Loucy (cell line): ENCODE measurements at regions not wholly inside any gene's neighbourhood (a gene's known extent, or its start where the extent isn't known, plus 50 kb on each side); places are given as distances from the start of the nearest gene placed in this dataset.

Experiments used
- H2AFZ ChIP-seq: fragments of 200-600 bp; sonication (generic); 2 replicates; pipeline ENCODE4 v1.6.0; 2016; ENCODE audit warnings: antibody characterized with exemption, mild to moderate bottlenecking, low read length, moderate library complexity
- H3F3A ChIP-seq: fragments of 200-600 bp; 2 replicates; pipeline ENCODE4 v1.6.0; 2016; ENCODE audit warnings: antibody characterized with exemption, low read depth, mild to moderate bottlenecking
- H3K27me3 ChIP-seq: fragments of 200-600 bp; sonication (generic); 2 replicates; pipeline ENCODE4 v1.6.1; 2014; ENCODE audit warnings: low read length, mild to moderate bottlenecking; ENCODE audit not compliant: insufficient read depth, poor library complexity, severe bottlenecking
- H3K36me3 ChIP-seq: fragments of 200-600 bp; sonication (generic); 2 replicates; pipeline ENCODE4 v1.6.1; 2016; ENCODE audit warnings: low read length; ENCODE audit not compliant: insufficient read depth
- H3K4me1 ChIP-seq: fragments of 200-600 bp; sonication (generic); 2 replicates; pipeline ENCODE4 v1.5.1; 2014; ENCODE audit warnings: low read length, mild to moderate bottlenecking; ENCODE audit not compliant: insufficient read depth, poor library complexity, severe bottlenecking
- H3K4me2 ChIP-seq: fragments of 200-600 bp; sonication (generic); 2 replicates; pipeline ENCODE4 v1.6.0; 2014; ENCODE audit warnings: antibody characterized with exemption, low read length, low read depth, mild to moderate bottlenecking; ENCODE audit not compliant: poor library complexity, severe bottlenecking
- H3K4me3 ChIP-seq: fragments of 200-600 bp; sonication (generic); 2 replicates; pipeline ENCODE4 v1.5.1; 2014; ENCODE audit warnings: low read length, mild to moderate bottlenecking, mixed read lengths; ENCODE audit not compliant: poor library complexity, severe bottlenecking
- H3K79me2 ChIP-seq: fragments of 200-600 bp; sonication (generic); 2 replicates; pipeline ENCODE4 v1.6.1; 2014; ENCODE audit warnings: low read length; ENCODE audit not compliant: insufficient read depth
- H3K9ac ChIP-seq: fragments of 200-600 bp; sonication (generic); 2 replicates; pipeline ENCODE4 v1.6.0; 2014; ENCODE audit warnings: mild to moderate bottlenecking, low read depth, low read length, moderate library complexity; ENCODE audit not compliant: poor library complexity, severe bottlenecking
- H3K9me2 ChIP-seq: fragments of 200-600 bp; sonication (generic); replicated peaks from 2 replicates; pipeline ENCODE4 v1.6.1; 2016; ENCODE audit warnings: low read depth, low read length, mixed read lengths
- H3K9me3 ChIP-seq: fragments of 200-600 bp; sonication (generic); 2 replicates; pipeline ENCODE4 v1.6.1; 2014; ENCODE audit warnings: mild to moderate bottlenecking, antibody characterized with exemption, low read length, low read depth; ENCODE audit not compliant: insufficient read depth
- H4K20me1 ChIP-seq: fragments of 200-600 bp; sonication (generic); 2 replicates; pipeline ENCODE4 v1.6.0; 2014; ENCODE audit warnings: antibody characterized with exemption, low read length, mild to moderate bottlenecking; ENCODE audit not compliant: insufficient read depth, poor library complexity, severe bottlenecking
- EZH2phosphoT487 ChIP-seq: fragments of 200-600 bp; IDR thresholded peaks from 2 replicates; pipeline ENCODE4 v1.6.1; 2018; ENCODE audit warnings: antibody characterized with exemption, mild to moderate bottlenecking, moderate library complexity, borderline replicate concordance
- TF ChIP-seq, protein P1 (sequence below): fragments of 200-600 bp; sonication (generic); conservative IDR thresholded peaks from 2 replicates; pipeline ENCODE4 v1.5.1; 2014; ENCODE audit warnings: mild to moderate bottlenecking, antibody characterized with exemption, low read length

- H3F3A ChIP-seq: no peaks in the 10 kb centered on the region
- H3K4me1 ChIP-seq: no peaks in the 10 kb centered on the region
- no peaks in the 10 kb centered on the region for H3K79me2 ChIP-seq
- TF ChIP-seq, protein P1, sequence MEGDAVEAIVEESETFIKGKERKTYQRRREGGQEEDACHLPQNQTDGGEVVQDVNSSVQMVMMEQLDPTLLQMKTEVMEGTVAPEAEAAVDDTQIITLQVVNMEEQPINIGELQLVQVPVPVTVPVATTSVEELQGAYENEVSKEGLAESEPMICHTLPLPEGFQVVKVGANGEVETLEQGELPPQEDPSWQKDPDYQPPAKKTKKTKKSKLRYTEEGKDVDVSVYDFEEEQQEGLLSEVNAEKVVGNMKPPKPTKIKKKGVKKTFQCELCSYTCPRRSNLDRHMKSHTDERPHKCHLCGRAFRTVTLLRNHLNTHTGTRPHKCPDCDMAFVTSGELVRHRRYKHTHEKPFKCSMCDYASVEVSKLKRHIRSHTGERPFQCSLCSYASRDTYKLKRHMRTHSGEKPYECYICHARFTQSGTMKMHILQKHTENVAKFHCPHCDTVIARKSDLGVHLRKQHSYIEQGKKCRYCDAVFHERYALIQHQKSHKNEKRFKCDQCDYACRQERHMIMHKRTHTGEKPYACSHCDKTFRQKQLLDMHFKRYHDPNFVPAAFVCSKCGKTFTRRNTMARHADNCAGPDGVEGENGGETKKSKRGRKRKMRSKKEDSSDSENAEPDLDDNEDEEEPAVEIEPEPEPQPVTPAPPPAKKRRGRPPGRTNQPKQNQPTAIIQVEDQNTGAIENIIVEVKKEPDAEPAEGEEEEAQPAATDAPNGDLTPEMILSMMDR: no peak
- TF ChIP-seq EZH2phosphoT487: no peak
- H3K9ac ChIP-seq: no peak overlapping the region
- H3K9me3 ChIP-seq: no peaks in the 10 kb centered on the region
- H3K27me3 ChIP-seq: no peaks in the 10 kb centered on the region
- no peaks in the 10 kb centered on the region for H4K20me1 ChIP-seq
- H3K9me2 ChIP-seq: no peaks in the 10 kb centered on the region
- H3K4me2 ChIP-seq: no peak overlapping the region
- H2AFZ ChIP-seq: no peak overlapping the region
- H3K4me3 ChIP-seq: no peak overlapping the region
- no peaks in the 10 kb centered on the region for H3K36me3 ChIP-seq
Observed at GRCh38 chr1:165063181-165063965, 293.1 kb downstream of the LMX1A start.

DNA sequence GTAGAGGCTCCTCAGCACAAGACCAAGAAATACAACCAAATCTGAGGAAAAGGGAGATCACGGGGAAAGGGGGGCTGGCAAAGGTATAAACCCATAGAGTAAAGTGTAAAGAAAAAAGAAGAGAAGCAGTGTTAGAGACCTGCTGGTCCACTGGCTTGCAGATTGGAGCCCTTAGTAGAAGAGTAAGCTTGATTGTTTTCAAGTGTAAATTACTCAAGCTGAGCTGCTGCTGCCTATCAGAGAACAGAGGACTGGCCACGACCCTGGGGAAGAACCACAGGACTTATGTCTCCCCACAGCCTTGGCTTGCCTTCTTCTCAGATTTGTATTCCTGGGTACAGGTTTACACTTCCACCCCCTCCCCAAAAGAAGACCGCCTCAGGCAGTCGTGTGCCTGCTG is 294.2 kb downstream of the LMX1A start:
- no peak for TF ChIP-seq EZH2phosphoT487
- TF ChIP-seq, protein P1: no peak
- H3K9ac ChIP-seq: no peak overlapping the region
- no peaks in the 10 kb centered on the region for H4K20me1 ChIP-seq
- no peak overlapping the region for H3K4me3 ChIP-seq
- no peaks in the 10 kb centered on the region for H3K4me1 ChIP-seq
- no peaks in the 10 kb centered on the region for H3K9me2 ChIP-seq
- H3K79me2 ChIP-seq: no peaks in the 10 kb centered on the region
- no peaks in the 10 kb centered on the region for H3K9me3 ChIP-seq
- no peaks in the 10 kb centered on the region for H3K36me3 ChIP-seq
- no peaks in the 10 kb centered on the region for H3F3A ChIP-seq
- no peak overlapping the region for H2AFZ ChIP-seq
- no peaks in the 10 kb centered on the region for H3K27me3 ChIP-seq
- H3K4me2 ChIP-seq: no peak overlapping the region

DNA sequence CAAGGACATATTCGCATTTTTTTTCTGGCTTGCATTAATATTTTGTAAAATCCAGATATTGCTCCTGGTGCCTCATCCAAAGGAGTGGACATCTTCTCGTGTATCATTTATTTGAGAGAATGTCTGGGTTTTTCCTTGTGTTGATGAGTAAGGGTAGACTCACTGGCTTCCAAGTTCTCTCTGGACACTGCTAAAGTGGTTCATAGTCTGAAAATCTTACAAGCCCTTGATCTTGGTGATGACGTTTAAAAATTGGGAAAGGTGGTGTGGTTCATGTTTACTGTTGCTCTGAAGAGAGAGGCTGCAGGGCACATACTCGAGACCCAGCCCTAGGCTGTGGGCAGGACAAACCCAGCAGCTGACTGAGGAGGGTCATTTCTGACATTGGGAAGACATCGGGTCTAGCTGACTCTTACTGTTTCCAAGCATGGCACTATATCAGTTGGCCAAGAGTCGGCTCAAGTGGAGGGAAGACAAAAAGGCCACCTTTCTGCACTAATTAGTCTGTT is 296.2 kb downstream of the LMX1A start:
- Histone ChIP-seq H3K79me2 (no peaks in the 10 kb centered on the region), H3K4me1 (no peaks in the 10 kb centered on the region), H3K9ac (no peak overlapping the region), H3K27me3 (no peaks in the 10 kb centered on the region), H3K4me3 (no peak overlapping the region), H3K36me3 (no peaks in the 10 kb centered on the region), H4K20me1 (no peaks in the 10 kb centered on the region), H3F3A (no peaks in the 10 kb centered on the region), H3K9me2 (no peaks in the 10 kb centered on the region), H3K4me2 (no peak overlapping the region), H3K9me3 (no peaks in the 10 kb centered on the region), H2AFZ (no peak overlapping the region)
- TF ChIP-seq, protein P1: no peak
- no peak for TF ChIP-seq EZH2phosphoT487
